Gastrocnemius medialis (tissue), 4 donors: ENCODE measurements at regions not wholly inside any gene's neighbourhood (a gene's known extent, or its start where the extent isn't known, plus 50 kb on each side); places are given as distances from the start of the nearest gene placed in this dataset.

Experiments used
- ATAC-seq, 2 donors: fragments of 150-250 bp; one replicate each; pipeline ENCODE4 v1.9.1; 2016
- DNase-seq, 2 donors: peaks; one replicate each; pipeline ENCODE4 v3.0.0-alpha.2; 2019
- H3K27ac ChIP-seq, 4 donors: fragments of 200-600 bp; sonication (generic); 1 replicate in 1 of 4; 2 replicates in 3 of 4; pipeline ENCODE4 v1.5.1; 2016 to 2018; ENCODE audit warnings: mild to moderate bottlenecking in 2 of 4, moderate library complexity in 1 of 4
- H3K27me3 ChIP-seq, 3 donors: fragments of 200-600 bp; sonication (generic) in 2 of 3; 1 replicate in 1 of 3; 2 replicates in 2 of 3; pipeline versions ENCODE4 v1.5.1 to v1.6.0; 2016 to 2019; ENCODE audit warnings: mild to moderate bottlenecking in 1 of 3, moderate library complexity in 1 of 3
- H3K36me3 ChIP-seq, 2 donors: fragments of 200-600 bp; sonication (generic) in 1 of 2; one replicate each; pipeline ENCODE4 v1.5.1; 2017 to 2018
- H3K4me1 ChIP-seq, 2 donors: fragments of 200-600 bp; sonication (generic) in 1 of 2; one replicate each; pipeline ENCODE4 v1.5.1; 2016 to 2017; ENCODE audit warnings: mild to moderate bottlenecking in 2 of 2
- H3K4me3 ChIP-seq, 4 donors: fragments of 200-600 bp; sonication (generic) in 3 of 4; 1 replicate in 1 of 4; 2 replicates in 3 of 4; pipeline ENCODE4 v1.5.1; 2016 to 2019; ENCODE audit warnings: mild to moderate bottlenecking in 2 of 4
- H3K9me3 ChIP-seq, 3 donors: fragments of 200-600 bp; sonication (generic) in 2 of 3; 1 replicate in 1 of 3; 2 replicates in 2 of 3; pipeline ENCODE4 v1.5.1; 2016 to 2019
- CTCF ChIP-seq, 5 experiments: fragments of 450-650 bp in 3 of 5; fragments of 200-600 bp in 2 of 5; sonication (generic) in 2 of 5; IDR thresholded peaks in 4 of 5; conservative IDR thresholded peaks in 1 of 5; 1 replicate in 4 of 5; 2 replicates in 1 of 5; pipeline ENCODE4 v1.5.1; 2016 to 2019; ENCODE audit warnings: antibody characterized with exemption in 5 of 5, mild to moderate bottlenecking in 3 of 5, moderate library complexity in 3 of 5
- POLR2A ChIP-seq, 2 donors: fragments of 450-650 bp; IDR thresholded peaks; one replicate each; pipeline ENCODE4 v1.6.1; 2017; ENCODE audit warnings: antibody characterized with exemption in 2 of 2, mild to moderate bottlenecking in 2 of 2, moderate library complexity in 2 of 2
- in situ Hi-C, 4 donors: fragments of 200-750 bp; cut with MboI; loops; one replicate each; pipeline versions ENCODE4 v1.15.0 to v1.8.0; 2017; ENCODE audit warnings: low sequenced_read_pairs in 4 of 4
- intact Hi-C: fragments of 100-400 bp; cut with DNase I; formaldehyde crosslinking; loops from one replicate; pipeline ENCODE4 v1.15.1; 2023; ENCODE audit warnings: low total_unique reads

GRCh38 chr4:65819192-65819591 is 148.9 kb upstream of the EPHA5 start:
- no peak for DNase-seq
- Histone ChIP-seq H3K4me1 (no peaks in the 10 kb centered on the region), H3K9me3 (no peaks in the 10 kb centered on the region), H3K36me3 (no peaks in the 10 kb centered on the region), H3K4me3 (no peak overlapping the region), H3K27me3 (no peaks in the 10 kb centered on the region), H3K27ac (no peak overlapping the region)
- in situ Hi-C loops: no loop called here
- TF ChIP-seq POLR2A (IDR thresholded peaks at IDR 0.05): no peak
- TF ChIP-seq CTCF (IDR thresholded peaks at IDR 0.05 in 4 of 5, conservative IDR thresholded peaks at IDR 0.05 in 1 of 5): no peak
- no peak for ATAC-seq
- intact Hi-C loops: no loop called here

- Histone ChIP-seq H3K4me3 (no peak overlapping the region), H3K27ac (no peak overlapping the region), H3K36me3 (no peaks in the 10 kb centered on the region), H3K4me1 (no peaks in the 10 kb centered on the region), H3K27me3 (no peaks in the 10 kb centered on the region), H3K9me3 (no peaks in the 10 kb centered on the region)
- DNase-seq (no peak), ATAC-seq (no peak)
- TF ChIP-seq POLR2A (IDR thresholded peaks at IDR 0.05) (no peak), CTCF (IDR thresholded peaks at IDR 0.05 in 4 of 5, conservative IDR thresholded peaks at IDR 0.05 in 1 of 5) (no peak)
- intact Hi-C loops: no loop called here
- in situ Hi-C loops: no loop called here
Measured at GRCh38 chr4:65805936-65806335, 135.6 kb upstream of the EPHA5 start.

DNA sequence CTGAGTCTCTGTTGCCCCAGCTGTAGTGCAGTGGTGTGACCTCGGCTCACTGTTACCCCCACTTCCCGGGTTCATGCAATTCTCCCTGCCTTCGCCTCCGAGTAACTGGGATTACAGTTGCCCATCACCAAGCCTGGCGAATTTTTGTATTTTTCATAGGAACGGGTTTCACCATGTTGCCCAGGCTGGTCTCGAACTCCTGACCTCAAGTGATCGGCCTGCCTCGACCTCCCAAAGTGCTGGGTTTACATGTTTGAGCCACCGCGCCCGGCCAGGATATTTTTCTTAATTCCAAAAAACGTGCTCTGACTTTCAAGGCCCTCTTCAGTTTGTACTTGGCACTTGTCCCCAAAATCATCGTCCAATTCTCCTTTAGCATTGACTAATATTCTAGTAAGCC is 129.2 kb upstream of the EPHA5 start:
- Histone ChIP-seq H3K4me3 (no peak overlapping the region), H3K27me3 (no peaks in the 10 kb centered on the region), H3K4me1 (no peaks in the 10 kb centered on the region), H3K36me3 (no peaks in the 10 kb centered on the region), H3K27ac (no peak overlapping the region), H3K9me3 (no peaks in the 10 kb centered on the region)
- ATAC-seq (no peak), DNase-seq (no peak)
- intact Hi-C loops (no loop called here), in situ Hi-C loops (no loop called here)
- no peak for TF ChIP-seq POLR2A (IDR thresholded peaks at IDR 0.05)
- TF ChIP-seq CTCF (IDR thresholded peaks at IDR 0.05 in 4 of 5, conservative IDR thresholded peaks at IDR 0.05 in 1 of 5): no peak

DNA sequence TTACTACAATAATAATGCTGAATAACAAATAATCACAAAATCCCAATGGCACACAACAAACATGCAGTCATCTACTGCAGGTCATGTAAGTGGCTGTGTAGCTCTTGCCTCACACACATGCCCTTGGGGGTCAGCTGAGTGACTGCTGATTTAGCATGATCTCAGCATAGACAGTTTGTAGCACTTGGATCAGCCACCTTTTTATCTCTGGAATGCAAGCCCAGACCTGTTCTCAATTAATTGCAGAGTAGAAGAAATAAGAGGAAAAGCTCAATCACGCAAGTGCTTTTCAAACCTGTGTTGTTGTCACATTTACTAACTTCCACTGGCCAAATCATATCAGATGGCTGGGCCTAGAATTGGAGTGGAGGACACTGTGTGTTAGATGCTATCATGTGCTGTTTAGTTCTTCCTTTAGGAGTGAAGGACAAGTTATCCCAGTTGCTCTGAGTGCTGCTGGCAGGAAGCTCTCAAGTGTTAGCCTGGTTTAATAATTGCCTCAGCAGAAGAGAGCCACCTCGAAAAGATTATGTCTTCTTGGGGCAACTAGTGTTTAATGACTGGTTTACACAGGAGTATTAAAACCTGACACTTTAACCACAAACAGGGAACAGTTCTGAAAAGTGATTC is 128.3 kb upstream of the EPHA5 start:
- TF ChIP-seq POLR2A (IDR thresholded peaks at IDR 0.05): no peak
- no peak for TF ChIP-seq CTCF (IDR thresholded peaks at IDR 0.05 in 4 of 5, conservative IDR thresholded peaks at IDR 0.05 in 1 of 5)
- Histone ChIP-seq H3K4me3 (no peak overlapping the region), H3K27ac (no peak overlapping the region), H3K36me3 (no peaks in the 10 kb centered on the region), H3K4me1 (no peaks in the 10 kb centered on the region), H3K9me3 (no peaks in the 10 kb centered on the region), H3K27me3 (no peaks in the 10 kb centered on the region)
- DNase-seq: no peak
- in situ Hi-C loops (no loop called here), intact Hi-C loops (no loop called here)
- no peak for ATAC-seq

GRCh38 chr4:65791812-65792308 is 121.6 kb upstream of the EPHA5 start:
- no peak for ATAC-seq
- Histone ChIP-seq H3K4me1 (peaks cover 0 to 3% of the 10 kb centered on the region in 2 donors), H3K36me3 (no peaks in the 10 kb centered on the region), H3K27ac (no peak overlapping the region), H3K9me3 (no peaks in the 10 kb centered on the region), H3K27me3 (no peaks in the 10 kb centered on the region), H3K4me3 (no peak overlapping the region)
- TF ChIP-seq CTCF (IDR thresholded peaks at IDR 0.05 in 4 of 5, conservative IDR thresholded peaks at IDR 0.05 in 1 of 5): no peak
- TF ChIP-seq POLR2A (IDR thresholded peaks at IDR 0.05): no peak
- DNase-seq: no peak
- intact Hi-C loops (no loop called here), in situ Hi-C loops (no loop called here)
